ENCODE measurements at regions not wholly inside any gene's neighbourhood (a gene's known extent, or its start where the extent isn't known, plus 50 kb on each side); places are given as distances from the start of the nearest gene placed in this dataset.

DNA sequence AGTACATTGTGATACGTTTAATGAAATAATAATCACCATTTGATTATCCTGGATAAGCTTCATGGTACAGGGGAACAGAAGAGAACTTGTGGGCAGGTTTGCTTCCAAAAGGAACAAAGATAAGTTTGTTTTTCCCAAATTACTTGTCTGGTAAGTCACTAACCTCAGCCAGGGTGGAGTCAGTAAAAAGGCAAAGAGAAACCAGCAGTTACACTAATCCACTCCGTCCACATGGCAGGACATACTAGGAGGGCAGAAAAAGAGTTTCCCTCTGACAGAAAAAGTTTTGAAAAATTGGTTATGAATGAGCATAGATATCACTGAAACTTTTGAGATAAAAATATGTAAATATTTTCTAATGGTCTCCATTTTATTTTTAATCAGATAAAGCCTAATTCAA, 285.9 kb downstream of the IL15 start:
- Histone ChIP-seq H3F3A (ENCODE audit: insufficient read depth, low read length, poor library complexity, severe bottlenecking) (no peaks in the 10 kb centered on the region), H3K4me3 (ENCODE audit: low read length) (no peak overlapping the region), H3K27ac (ENCODE audit: low read length) (no peak overlapping the region), H3K27me3 (ENCODE audit: insufficient read depth, low read depth, low read length) (no peaks in the 10 kb centered on the region), H3K9me2 (ENCODE audit: insufficient read depth, low read length) (no peaks in the 10 kb centered on the region), H3K79me2 (replicated peaks; ENCODE audit: insufficient read depth, low read length) (no peaks in the 10 kb centered on the region), H3K9me3 (ENCODE audit: low read length) (no peaks in the 10 kb centered on the region), H3K9ac (ENCODE audit: low read length) (no peak overlapping the region), H3K4me2 (ENCODE audit: low read length) (no peak overlapping the region), H4K20me1 (ENCODE audit: insufficient read depth) (no peaks in the 10 kb centered on the region), H3K36me3 (ENCODE audit: insufficient read depth, low read length) (no peaks in the 10 kb centered on the region), H2AFZ (ENCODE audit: low read depth, low read length) (no peak overlapping the region)
- TF ChIP-seq, protein P1, sequence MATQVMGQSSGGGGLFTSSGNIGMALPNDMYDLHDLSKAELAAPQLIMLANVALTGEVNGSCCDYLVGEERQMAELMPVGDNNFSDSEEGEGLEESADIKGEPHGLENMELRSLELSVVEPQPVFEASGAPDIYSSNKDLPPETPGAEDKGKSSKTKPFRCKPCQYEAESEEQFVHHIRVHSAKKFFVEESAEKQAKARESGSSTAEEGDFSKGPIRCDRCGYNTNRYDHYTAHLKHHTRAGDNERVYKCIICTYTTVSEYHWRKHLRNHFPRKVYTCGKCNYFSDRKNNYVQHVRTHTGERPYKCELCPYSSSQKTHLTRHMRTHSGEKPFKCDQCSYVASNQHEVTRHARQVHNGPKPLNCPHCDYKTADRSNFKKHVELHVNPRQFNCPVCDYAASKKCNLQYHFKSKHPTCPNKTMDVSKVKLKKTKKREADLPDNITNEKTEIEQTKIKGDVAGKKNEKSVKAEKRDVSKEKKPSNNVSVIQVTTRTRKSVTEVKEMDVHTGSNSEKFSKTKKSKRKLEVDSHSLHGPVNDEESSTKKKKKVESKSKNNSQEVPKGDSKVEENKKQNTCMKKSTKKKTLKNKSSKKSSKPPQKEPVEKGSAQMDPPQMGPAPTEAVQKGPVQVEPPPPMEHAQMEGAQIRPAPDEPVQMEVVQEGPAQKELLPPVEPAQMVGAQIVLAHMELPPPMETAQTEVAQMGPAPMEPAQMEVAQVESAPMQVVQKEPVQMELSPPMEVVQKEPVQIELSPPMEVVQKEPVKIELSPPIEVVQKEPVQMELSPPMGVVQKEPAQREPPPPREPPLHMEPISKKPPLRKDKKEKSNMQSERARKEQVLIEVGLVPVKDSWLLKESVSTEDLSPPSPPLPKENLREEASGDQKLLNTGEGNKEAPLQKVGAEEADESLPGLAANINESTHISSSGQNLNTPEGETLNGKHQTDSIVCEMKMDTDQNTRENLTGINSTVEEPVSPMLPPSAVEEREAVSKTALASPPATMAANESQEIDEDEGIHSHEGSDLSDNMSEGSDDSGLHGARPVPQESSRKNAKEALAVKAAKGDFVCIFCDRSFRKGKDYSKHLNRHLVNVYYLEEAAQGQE (IDR thresholded peaks at IDR 0.05; ENCODE audit: borderline replicate concordance), result no peak
- TF ChIP-seq POLR2AphosphoS5 (IDR thresholded peaks at IDR 0.05), result no peak
- TF ChIP-seq, protein P2, sequence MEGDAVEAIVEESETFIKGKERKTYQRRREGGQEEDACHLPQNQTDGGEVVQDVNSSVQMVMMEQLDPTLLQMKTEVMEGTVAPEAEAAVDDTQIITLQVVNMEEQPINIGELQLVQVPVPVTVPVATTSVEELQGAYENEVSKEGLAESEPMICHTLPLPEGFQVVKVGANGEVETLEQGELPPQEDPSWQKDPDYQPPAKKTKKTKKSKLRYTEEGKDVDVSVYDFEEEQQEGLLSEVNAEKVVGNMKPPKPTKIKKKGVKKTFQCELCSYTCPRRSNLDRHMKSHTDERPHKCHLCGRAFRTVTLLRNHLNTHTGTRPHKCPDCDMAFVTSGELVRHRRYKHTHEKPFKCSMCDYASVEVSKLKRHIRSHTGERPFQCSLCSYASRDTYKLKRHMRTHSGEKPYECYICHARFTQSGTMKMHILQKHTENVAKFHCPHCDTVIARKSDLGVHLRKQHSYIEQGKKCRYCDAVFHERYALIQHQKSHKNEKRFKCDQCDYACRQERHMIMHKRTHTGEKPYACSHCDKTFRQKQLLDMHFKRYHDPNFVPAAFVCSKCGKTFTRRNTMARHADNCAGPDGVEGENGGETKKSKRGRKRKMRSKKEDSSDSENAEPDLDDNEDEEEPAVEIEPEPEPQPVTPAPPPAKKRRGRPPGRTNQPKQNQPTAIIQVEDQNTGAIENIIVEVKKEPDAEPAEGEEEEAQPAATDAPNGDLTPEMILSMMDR (IDR thresholded peaks at IDR 0.05; ENCODE audit: poor library complexity, severe bottlenecking), result no peak
- no peak for TF ChIP-seq RAD21 (conservative IDR thresholded peaks at IDR 0.05)
- TF ChIP-seq TAF1 (IDR thresholded peaks at IDR 0.05; ENCODE audit: low read depth), result no peak
- TF ChIP-seq MXI1 (conservative IDR thresholded peaks at IDR 0.05; ENCODE audit: poor library complexity, severe bottlenecking), result no peak
- no peak for TF ChIP-seq EP300 (conservative IDR thresholded peaks at IDR 0.05; ENCODE audit: poor library complexity, severe bottlenecking)
- no peak for TF ChIP-seq SMC3 (conservative IDR thresholded peaks at IDR 0.05; ENCODE audit: poor library complexity)
- TF ChIP-seq EZH2 (IDR thresholded peaks at IDR 0.05; ENCODE audit: borderline replicate concordance, insufficient read depth, low read length, poor library complexity, severe bottlenecking), result no peak

DNA sequence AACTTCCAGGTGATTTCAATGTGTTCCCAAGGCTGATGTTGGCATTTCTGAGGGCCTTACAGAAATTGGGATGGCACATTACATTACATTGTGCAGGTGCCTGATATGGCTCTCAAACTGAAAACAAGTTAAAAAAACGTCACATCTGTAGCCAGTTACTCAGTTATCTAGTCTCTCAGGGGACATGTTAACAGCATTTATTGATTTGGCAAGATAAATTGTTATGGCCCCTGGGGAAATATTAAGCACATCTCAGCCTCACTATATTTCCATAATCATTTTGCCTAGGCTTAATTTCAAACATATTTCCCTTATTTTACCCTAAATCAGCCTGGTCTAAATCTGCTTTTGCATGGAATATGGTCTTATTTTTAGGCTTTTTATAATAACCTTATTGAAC, 290.0 kb downstream of the IL15 start:
- H3F3A ChIP-seq (ENCODE audit: insufficient read depth, low read length, poor library complexity, severe bottlenecking), result no peaks in the 10 kb centered on the region
- no peak overlapping the region for H3K27ac ChIP-seq (ENCODE audit: low read length)
- H3K9ac ChIP-seq (ENCODE audit: low read length), result no peak overlapping the region
- H3K9me2 ChIP-seq (ENCODE audit: insufficient read depth, low read length), result no peaks in the 10 kb centered on the region
- no peaks in the 10 kb centered on the region for H3K27me3 ChIP-seq (ENCODE audit: insufficient read depth, low read depth, low read length)
- no peaks in the 10 kb centered on the region for H3K9me3 ChIP-seq (ENCODE audit: low read length)
- no peak overlapping the region for H3K4me2 ChIP-seq (ENCODE audit: low read length)
- no peaks in the 10 kb centered on the region for H3K36me3 ChIP-seq (ENCODE audit: insufficient read depth, low read length)
- no peak overlapping the region for H2AFZ ChIP-seq (ENCODE audit: low read depth, low read length)
- H3K4me3 ChIP-seq (ENCODE audit: low read length), result no peak overlapping the region
- H4K20me1 ChIP-seq (ENCODE audit: insufficient read depth), result no peaks in the 10 kb centered on the region
- H3K79me2 ChIP-seq (replicated peaks; ENCODE audit: insufficient read depth, low read length), result no peaks in the 10 kb centered on the region
- TF ChIP-seq EP300 (conservative IDR thresholded peaks at IDR 0.05; ENCODE audit: poor library complexity, severe bottlenecking) (no peak), EZH2 (IDR thresholded peaks at IDR 0.05; ENCODE audit: borderline replicate concordance, insufficient read depth, low read length, poor library complexity, severe bottlenecking) (no peak)
- TF ChIP-seq, protein P1 (IDR thresholded peaks at IDR 0.05; ENCODE audit: borderline replicate concordance), result no peak
- TF ChIP-seq, protein P2 (IDR thresholded peaks at IDR 0.05; ENCODE audit: poor library complexity, severe bottlenecking), result no peak

All from neural cell (in vitro differentiated cells).